HepG2 (cell line): ENCODE measurements at regions not wholly inside any gene's neighbourhood (a gene's known extent, or its start where the extent isn't known, plus 50 kb on each side); places are given as distances from the start of the nearest gene placed in this dataset.
A peak's percentile ranks its signal among the peaks of the same experiment; 100 is the strongest.

Experiments used
- ATF1 ChIP-seq: IDR thresholded peaks from 2 replicates; pipeline ENCODE4 v1.6.1; 2016; ENCODE audit warnings: mild to moderate bottlenecking, control low read depth
- ATF5 ChIP-seq: sonication (generic); formaldehyde crosslinking; IDR thresholded peaks from 2 replicates; pipeline ENCODE4 v1.4.0; 2020; ENCODE audit warnings: mild to moderate bottlenecking, low read depth, missing genetic modification reagents
- CREM ChIP-seq, 2 experiments: sonication (generic) in 1 of 2; formaldehyde crosslinking in 1 of 2; IDR thresholded peaks; 2 replicates each; pipeline versions ENCODE4 v1.4.0 to v1.6.1; 2016 to 2020; ENCODE audit warnings: antibody characterized with exemption in 1 of 2, mild to moderate bottlenecking in 1 of 2, missing genetic modification reagents in 1 of 2
- GATA4 ChIP-seq: sonication (generic); IDR thresholded peaks from 2 replicates; pipeline ENCODE4 v1.6.1; 2016; ENCODE audit warnings: antibody characterized with exemption, low read depth, borderline replicate concordance
- MBD4 ChIP-seq: IDR thresholded peaks from 2 replicates; pipeline ENCODE4 v1.6.1; 2012; ENCODE audit warnings: low read length, inconsistent platforms, borderline replicate concordance
- NCOA2 ChIP-seq: sonication (generic); formaldehyde crosslinking; IDR thresholded peaks from 2 replicates; pipeline ENCODE4 v1.8.0; 2022; ENCODE audit warnings: inconsistent platforms
- NFYB ChIP-seq: sonication (generic); formaldehyde crosslinking; IDR thresholded peaks from 2 replicates; pipeline ENCODE4 v1.4.0; 2020; ENCODE audit warnings: missing genetic modification reagents
- NFYC ChIP-seq: IDR thresholded peaks from 2 replicates; pipeline ENCODE4 v1.6.1; 2016; ENCODE audit warnings: missing genetic modification reagents, missing compliant biosample characterization
- NR2F2 ChIP-seq: IDR thresholded peaks from 2 replicates; pipeline ENCODE4 v1.6.1; 2012; ENCODE audit warnings: low read depth, inconsistent platforms, borderline replicate concordance
- NR2F6 ChIP-seq, 2 experiments: IDR thresholded peaks; 2 replicates each; pipeline ENCODE4 v1.6.1; 2016; ENCODE audit warnings: antibody characterized with exemption in 1 of 2, mild to moderate bottlenecking in 1 of 2
- RXRA ChIP-seq: sonication (generic); formaldehyde crosslinking; IDR thresholded peaks from 2 replicates; pipeline ENCODE4 v1.5.1; 2020; ENCODE audit warnings: missing genetic modification reagents
- SYNCRIP ChIP-seq: fragments of 200-400 bp; formaldehyde crosslinking; IDR thresholded peaks from 2 replicates; pipeline ENCODE4 v1.6.1; 2018; ENCODE audit warnings: mild to moderate bottlenecking, low read depth, low read length; ENCODE audit not compliant: insufficient read depth
- ZBTB42 ChIP-seq: sonication (generic); formaldehyde crosslinking; IDR thresholded peaks from 2 replicates; pipeline ENCODE4 v1.5.0; 2020; ENCODE audit warnings: mild to moderate bottlenecking, missing genetic modification reagents
- ZBTB7B ChIP-seq: sonication (generic); formaldehyde crosslinking; IDR thresholded peaks from 2 replicates; pipeline ENCODE4 v1.4.0; 2020; ENCODE audit warnings: missing genetic modification reagents
- ZNF460 ChIP-seq: sonication (generic); formaldehyde crosslinking; IDR thresholded peaks from 2 replicates; pipeline ENCODE4 v1.5.1; 2020; ENCODE audit warnings: missing genetic modification reagents, mild to moderate bottlenecking, borderline replicate concordance
- ZNF639 ChIP-seq: conservative IDR thresholded peaks from 2 replicates; pipeline ENCODE4 v1.6.1; 2018; ENCODE audit warnings: missing genetic modification reagents
- ZNF891 ChIP-seq: sonication (generic); formaldehyde crosslinking; IDR thresholded peaks from 2 replicates; pipeline ENCODE4 v1.5.0; 2020; ENCODE audit warnings: mild to moderate bottlenecking, missing genetic modification reagents
- ZSCAN29 ChIP-seq: sonication (generic); formaldehyde crosslinking; conservative IDR thresholded peaks from 2 replicates; pipeline ENCODE4 v1.4.0; 2020; ENCODE audit warnings: mild to moderate bottlenecking, missing genetic modification reagents
- TF ChIP-seq, protein P1 (sequence below): IDR thresholded peaks from 2 replicates; pipeline ENCODE4 v1.4.0; 2020; ENCODE audit warnings: mild to moderate bottlenecking, missing genetic modification reagents
- TF ChIP-seq, protein P2 (sequence below): sonication (generic); formaldehyde crosslinking; IDR thresholded peaks from 2 replicates; pipeline ENCODE4 v1.4.0; 2020; ENCODE audit warnings: mild to moderate bottlenecking, missing genetic modification reagents
- TF ChIP-seq, protein P3 (sequence below): IDR thresholded peaks from 2 replicates; pipeline ENCODE4 v1.6.1; 2016

DNA sequence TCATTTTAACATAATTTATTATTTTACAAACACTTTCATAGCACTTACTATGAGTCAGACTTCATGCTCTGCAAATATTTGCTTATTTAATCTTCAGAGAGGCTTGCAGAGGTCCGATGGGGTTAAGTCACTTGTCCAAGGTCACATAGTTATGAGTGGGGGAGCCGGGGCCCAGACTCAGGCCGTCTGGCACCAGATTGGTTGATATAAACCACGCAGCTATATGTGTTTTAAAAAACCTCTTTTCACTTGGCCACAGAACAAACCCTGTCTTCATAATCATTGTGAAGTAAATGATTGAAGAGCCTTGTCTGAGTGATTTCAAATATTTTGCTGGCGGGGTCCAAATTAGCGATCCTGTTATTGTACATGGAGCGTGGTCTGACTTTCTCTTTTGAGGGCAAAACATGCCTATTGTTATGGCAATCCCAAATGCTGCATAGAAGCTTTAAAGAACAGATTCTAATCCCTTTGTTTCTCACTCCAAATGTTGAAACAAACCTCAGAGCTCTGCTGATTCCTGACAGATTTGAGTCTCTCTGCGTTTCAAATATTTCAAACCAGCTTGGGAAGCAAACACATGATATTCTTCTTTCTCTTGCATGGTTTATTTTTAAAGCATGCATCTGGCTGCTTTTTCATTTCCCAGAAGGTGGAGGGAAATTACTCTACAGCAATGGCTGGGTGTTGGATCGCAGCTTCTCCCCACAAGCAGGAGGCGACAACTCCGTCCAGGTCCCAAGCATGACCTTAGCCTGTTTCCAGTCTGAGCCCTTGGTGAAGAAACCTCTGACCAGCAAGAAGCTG lies 142.4 kb downstream of the DDX1 start (continued):
- TF ChIP-seq NFYB (no peak), MBD4 (no peak), ATF1 (CRISPR knock-in tag) (no peak), ZNF460 (CRISPR knock-in tag) (no peak), ZSCAN29 (no peak), ATF5 (no peak), CREM (IDR thresholded peaks at IDR 0.05) (peak; percentile 26; the same call in 1 of the 2 replicates), CREM (CRISPR knock-in tag; IDR thresholded peaks at IDR 0.05) (no peak), NR2F6 (IDR thresholded peaks at IDR 0.05) (peak; percentile 81), NR2F6 (CRISPR knock-in tag; IDR thresholded peaks at IDR 0.05) (no peak), SYNCRIP (no peak), NR2F2 (peak; percentile 72), ZBTB42 (CRISPR knock-in tag) (no peak), ZNF639 (CRISPR knock-in tag) (no peak), NFYC (CRISPR knock-in tag) (no peak), GATA4 (no peak), RXRA (CRISPR knock-in tag) (peak; percentile 19; the same call in 1 of the 2 replicates), ZNF891 (no peak), ZBTB7B (no peak), NCOA2 (peak; percentile 46; the same call in 1 of the 2 replicates)
- TF ChIP-seq, protein P1, sequence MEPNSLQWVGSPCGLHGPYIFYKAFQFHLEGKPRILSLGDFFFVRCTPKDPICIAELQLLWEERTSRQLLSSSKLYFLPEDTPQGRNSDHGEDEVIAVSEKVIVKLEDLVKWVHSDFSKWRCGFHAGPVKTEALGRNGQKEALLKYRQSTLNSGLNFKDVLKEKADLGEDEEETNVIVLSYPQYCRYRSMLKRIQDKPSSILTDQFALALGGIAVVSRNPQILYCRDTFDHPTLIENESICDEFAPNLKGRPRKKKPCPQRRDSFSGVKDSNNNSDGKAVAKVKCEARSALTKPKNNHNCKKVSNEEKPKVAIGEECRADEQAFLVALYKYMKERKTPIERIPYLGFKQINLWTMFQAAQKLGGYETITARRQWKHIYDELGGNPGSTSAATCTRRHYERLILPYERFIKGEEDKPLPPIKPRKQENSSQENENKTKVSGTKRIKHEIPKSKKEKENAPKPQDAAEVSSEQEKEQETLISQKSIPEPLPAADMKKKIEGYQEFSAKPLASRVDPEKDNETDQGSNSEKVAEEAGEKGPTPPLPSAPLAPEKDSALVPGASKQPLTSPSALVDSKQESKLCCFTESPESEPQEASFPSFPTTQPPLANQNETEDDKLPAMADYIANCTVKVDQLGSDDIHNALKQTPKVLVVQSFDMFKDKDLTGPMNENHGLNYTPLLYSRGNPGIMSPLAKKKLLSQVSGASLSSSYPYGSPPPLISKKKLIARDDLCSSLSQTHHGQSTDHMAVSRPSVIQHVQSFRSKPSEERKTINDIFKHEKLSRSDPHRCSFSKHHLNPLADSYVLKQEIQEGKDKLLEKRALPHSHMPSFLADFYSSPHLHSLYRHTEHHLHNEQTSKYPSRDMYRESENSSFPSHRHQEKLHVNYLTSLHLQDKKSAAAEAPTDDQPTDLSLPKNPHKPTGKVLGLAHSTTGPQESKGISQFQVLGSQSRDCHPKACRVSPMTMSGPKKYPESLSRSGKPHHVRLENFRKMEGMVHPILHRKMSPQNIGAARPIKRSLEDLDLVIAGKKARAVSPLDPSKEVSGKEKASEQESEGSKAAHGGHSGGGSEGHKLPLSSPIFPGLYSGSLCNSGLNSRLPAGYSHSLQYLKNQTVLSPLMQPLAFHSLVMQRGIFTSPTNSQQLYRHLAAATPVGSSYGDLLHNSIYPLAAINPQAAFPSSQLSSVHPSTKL (CRISPR knock-in tag), result peak; percentile 73
- TF ChIP-seq, protein P2, sequence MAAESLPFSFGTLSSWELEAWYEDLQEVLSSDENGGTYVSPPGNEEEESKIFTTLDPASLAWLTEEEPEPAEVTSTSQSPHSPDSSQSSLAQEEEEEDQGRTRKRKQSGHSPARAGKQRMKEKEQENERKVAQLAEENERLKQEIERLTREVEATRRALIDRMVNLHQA, result no peak
- TF ChIP-seq, protein P3, sequence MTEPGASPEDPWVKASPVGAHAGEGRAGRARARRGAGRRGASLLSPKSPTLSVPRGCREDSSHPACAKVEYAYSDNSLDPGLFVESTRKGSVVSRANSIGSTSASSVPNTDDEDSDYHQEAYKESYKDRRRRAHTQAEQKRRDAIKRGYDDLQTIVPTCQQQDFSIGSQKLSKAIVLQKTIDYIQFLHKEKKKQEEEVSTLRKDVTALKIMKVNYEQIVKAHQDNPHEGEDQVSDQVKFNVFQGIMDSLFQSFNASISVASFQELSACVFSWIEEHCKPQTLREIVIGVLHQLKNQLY (CRISPR knock-in tag), result no peak
